Left lung (tissue), 4 donors: ENCODE measurements at regions not wholly inside any gene's neighbourhood (a gene's known extent, or its start where the extent isn't known, plus 50 kb on each side); places are given as distances from the start of the nearest gene placed in this dataset.
A peak's percentile ranks its signal among the peaks of the same experiment; 100 is the strongest.
"Not testable (repeated sequence)": the region's sequence is repeated elsewhere in the genome, so short reads cannot be mapped to it uniquely, and the experiment has no call there.

ENCODE experiments used
- ATAC-seq: fragments of 200-7000 bp; cut with Tn5 transposase; one replicate; pipeline ENCODE4 v1.9.1; 2020; ENCODE audit warnings: moderate library complexity
- DNase-seq, 4 donors: peaks; one replicate each; pipeline ENCODE4 v3.0.0-alpha.2; 2013 to 2020
- H3K27ac ChIP-seq, 2 donors: fragments of 200-600 bp; sonication (generic) in 1 of 2; one replicate each; pipeline versions ENCODE4 v1.5.0 to v1.8.0; 2020 to 2021
- H3K27me3 ChIP-seq, 2 donors: fragments of 200-600 bp; sonication (generic) in 1 of 2; one replicate each; pipeline versions ENCODE4 v1.5.0 to v1.8.0; 2020 to 2021
- H3K36me3 ChIP-seq, 2 donors: fragments of 200-600 bp; sonication (generic) in 1 of 2; one replicate each; pipeline versions ENCODE4 v1.5.0 to v1.8.0; 2020 to 2021
- H3K4me1 ChIP-seq, 2 donors: fragments of 200-600 bp; one replicate each; pipeline ENCODE4 v1.8.0; 2021
- H3K4me3 ChIP-seq, 2 donors: fragments of 200-600 bp; sonication (generic) in 1 of 2; one replicate each; pipeline versions ENCODE4 v1.5.0 to v1.8.0; 2020 to 2021; ENCODE audit warnings: mild to moderate bottlenecking in 1 of 2
- H3K9me3 ChIP-seq, 2 donors: fragments of 200-600 bp; sonication (generic) in 1 of 2; one replicate each; pipeline versions ENCODE4 v1.5.0 to v1.8.0; 2020 to 2021
- intact Hi-C, 2 donors: fragments of 100-400 bp; cut with DNase I; formaldehyde crosslinking; loops; one replicate each; pipeline versions ENCODE4 v1.11.2 to v1.14.2; 2022
- TF ChIP-seq, protein P1 (sequence below), 2 donors: fragments of 200-600 bp; sonication (generic) in 1 of 2; IDR thresholded peaks; one replicate each; pipeline versions ENCODE4 v1.5.0 to v1.8.0; 2021; ENCODE audit warnings: antibody characterized with exemption in 2 of 2
- donor health status: DM: no; HTN: yes; CAD: no.
- donor health status: DM: no; HTN: no; CAD: no.

GRCh38 chr12:27864521-27864920 lies 84.5 kb upstream of the MANSC4 start:
- Histone ChIP-seq H3K27ac (no peak overlapping the region), H3K9me3 (no peaks in the 10 kb centered on the region), H3K27me3 (no peaks in the 10 kb centered on the region), H3K4me1 (no peaks in the 10 kb centered on the region), H3K36me3 (no peaks in the 10 kb centered on the region), H3K4me3 (no peak overlapping the region)
- intact Hi-C loops = no loop called here
- DNase-seq = no peak
- TF ChIP-seq, protein P1, sequence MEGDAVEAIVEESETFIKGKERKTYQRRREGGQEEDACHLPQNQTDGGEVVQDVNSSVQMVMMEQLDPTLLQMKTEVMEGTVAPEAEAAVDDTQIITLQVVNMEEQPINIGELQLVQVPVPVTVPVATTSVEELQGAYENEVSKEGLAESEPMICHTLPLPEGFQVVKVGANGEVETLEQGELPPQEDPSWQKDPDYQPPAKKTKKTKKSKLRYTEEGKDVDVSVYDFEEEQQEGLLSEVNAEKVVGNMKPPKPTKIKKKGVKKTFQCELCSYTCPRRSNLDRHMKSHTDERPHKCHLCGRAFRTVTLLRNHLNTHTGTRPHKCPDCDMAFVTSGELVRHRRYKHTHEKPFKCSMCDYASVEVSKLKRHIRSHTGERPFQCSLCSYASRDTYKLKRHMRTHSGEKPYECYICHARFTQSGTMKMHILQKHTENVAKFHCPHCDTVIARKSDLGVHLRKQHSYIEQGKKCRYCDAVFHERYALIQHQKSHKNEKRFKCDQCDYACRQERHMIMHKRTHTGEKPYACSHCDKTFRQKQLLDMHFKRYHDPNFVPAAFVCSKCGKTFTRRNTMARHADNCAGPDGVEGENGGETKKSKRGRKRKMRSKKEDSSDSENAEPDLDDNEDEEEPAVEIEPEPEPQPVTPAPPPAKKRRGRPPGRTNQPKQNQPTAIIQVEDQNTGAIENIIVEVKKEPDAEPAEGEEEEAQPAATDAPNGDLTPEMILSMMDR (IDR thresholded peaks at IDR 0.05) = no peak
- ATAC-seq = no peak

GRCh38 chr12:27863839-27864238 lies 83.8 kb upstream of the MANSC4 start:
- TF ChIP-seq, protein P1 (IDR thresholded peaks at IDR 0.05) = no peak
- Histone ChIP-seq H3K27me3 (no peaks in the 10 kb centered on the region), H3K9me3 (no peaks in the 10 kb centered on the region), H3K27ac (no peak overlapping the region), H3K4me1 (no peaks in the 10 kb centered on the region), H3K36me3 (no peaks in the 10 kb centered on the region), H3K4me3 (no peak overlapping the region)
- DNase-seq (no peak), ATAC-seq (no peak)
- intact Hi-C loops = no loop called here

DNA sequence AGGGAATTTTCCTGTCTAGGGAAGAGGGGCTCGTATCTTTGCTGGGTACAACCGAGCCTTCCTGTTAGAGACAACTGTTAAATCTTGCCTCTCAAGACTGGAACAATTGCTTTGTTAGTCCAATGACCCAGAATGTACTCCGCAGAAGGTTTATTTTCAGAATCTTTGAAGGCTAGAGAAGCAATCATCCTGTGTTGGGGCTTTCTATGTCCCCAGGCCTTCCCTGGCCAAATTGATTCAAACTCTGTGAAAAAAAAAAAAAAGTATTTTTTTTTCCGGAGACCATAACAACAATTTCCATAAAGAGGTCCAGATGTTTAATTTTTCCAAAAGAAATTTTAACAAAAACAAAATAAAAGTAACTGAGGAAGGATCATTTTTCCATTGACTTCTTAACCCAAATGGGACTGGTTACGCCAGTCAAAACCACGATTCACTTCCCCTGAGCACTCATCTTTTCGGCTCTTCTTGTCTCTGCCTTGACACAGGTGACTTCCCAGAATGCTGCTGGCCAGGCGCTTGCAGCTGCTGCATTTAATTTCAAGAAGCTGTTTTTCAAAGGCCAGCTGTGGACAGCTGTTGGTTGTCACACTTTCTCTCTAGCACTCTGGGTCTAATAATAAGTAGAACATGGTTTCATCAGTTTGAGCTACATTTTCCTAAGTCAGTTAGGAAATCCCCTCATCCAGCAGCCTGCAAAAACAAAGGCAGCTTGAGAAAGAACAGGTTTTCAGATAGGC lies 81.6 kb upstream of the MANSC4 start:
- Histone ChIP-seq H3K4me3 (no peak overlapping the region), H3K9me3 (no peaks in the 10 kb centered on the region), H3K27me3 (no peaks in the 10 kb centered on the region), H3K4me1 (no peaks in the 10 kb centered on the region), H3K27ac (no peak overlapping the region), H3K36me3 (no peaks in the 10 kb centered on the region)
- intact Hi-C loops = no loop called here
- TF ChIP-seq, protein P1 (IDR thresholded peaks at IDR 0.05) = no peak
- ATAC-seq = peak; percentile 27
- DNase-seq = peak in 2 of 4 donors; percentile 82 to 88

GRCh38 chr12:27859648-27860047 lies 79.6 kb upstream of the MANSC4 start:
- no peak for ATAC-seq
- H3K4me1 ChIP-seq = no peaks in the 10 kb centered on the region
- intact Hi-C loops = no loop called here
- H3K4me3 ChIP-seq = no peak overlapping the region
- no peaks in the 10 kb centered on the region for H3K9me3 ChIP-seq
- no peak for DNase-seq
- H3K27ac ChIP-seq = no peak overlapping the region
- no peaks in the 10 kb centered on the region for H3K27me3 ChIP-seq
- TF ChIP-seq, protein P1 (IDR thresholded peaks at IDR 0.05) = no peak
- no peaks in the 10 kb centered on the region for H3K36me3 ChIP-seq

DNA sequence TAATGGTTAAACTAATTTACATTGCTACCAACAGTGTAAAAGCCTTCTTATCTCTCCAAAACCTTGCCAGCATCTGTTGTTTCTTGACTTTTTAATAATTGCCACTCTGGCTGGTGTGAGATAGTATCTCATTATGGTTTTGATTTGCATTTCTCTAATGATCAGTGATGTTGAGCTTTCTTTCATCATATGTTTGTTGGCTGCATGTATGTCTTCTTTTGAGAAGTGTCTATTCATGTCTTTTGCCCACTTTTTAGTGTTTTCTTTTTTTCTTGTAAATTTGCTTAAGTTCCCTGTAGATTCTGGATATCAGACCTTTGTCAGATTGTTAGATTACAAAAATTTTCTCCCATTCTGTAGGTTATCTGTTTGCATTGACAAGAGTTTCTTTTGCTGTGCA lies 77.0 kb upstream of the MANSC4 start:
- H3K4me3 ChIP-seq, DNase-seq, H3K9me3 ChIP-seq, ATAC-seq, intact Hi-C loops, H3K27me3 ChIP-seq, H3K36me3 ChIP-seq, H3K4me1 ChIP-seq, H3K27ac ChIP-seq: not testable (repeated sequence)

- Histone ChIP-seq H3K27me3 (no peaks in the 10 kb centered on the region), H3K27ac (no peak overlapping the region), H3K4me3 (no peak overlapping the region), H3K9me3 (no peaks in the 10 kb centered on the region), H3K4me1 (no peaks in the 10 kb centered on the region), H3K36me3 (no peaks in the 10 kb centered on the region)
- DNase-seq (no peak), ATAC-seq (no peak)
- TF ChIP-seq, protein P1 (IDR thresholded peaks at IDR 0.05) = no peak
- intact Hi-C loops = no loop called here
Measured at GRCh38 chr12:27852742-27853141, 72.7 kb upstream of the MANSC4 start.
